Activated CD8-positive, alpha-beta memory T cell treated with anti-CD3 and anti-CD28 coated beads for 24 hours (primary cell): ENCODE measurements at regions not wholly inside any gene's neighbourhood (a gene's known extent, or its start where the extent isn't known, plus 50 kb on each side); places are given as distances from the start of the nearest gene placed in this dataset.

Experiments used
- DNase-seq: peaks from one replicate; pipeline ENCODE4 v3.0.0-alpha.2; 2020

DNA sequence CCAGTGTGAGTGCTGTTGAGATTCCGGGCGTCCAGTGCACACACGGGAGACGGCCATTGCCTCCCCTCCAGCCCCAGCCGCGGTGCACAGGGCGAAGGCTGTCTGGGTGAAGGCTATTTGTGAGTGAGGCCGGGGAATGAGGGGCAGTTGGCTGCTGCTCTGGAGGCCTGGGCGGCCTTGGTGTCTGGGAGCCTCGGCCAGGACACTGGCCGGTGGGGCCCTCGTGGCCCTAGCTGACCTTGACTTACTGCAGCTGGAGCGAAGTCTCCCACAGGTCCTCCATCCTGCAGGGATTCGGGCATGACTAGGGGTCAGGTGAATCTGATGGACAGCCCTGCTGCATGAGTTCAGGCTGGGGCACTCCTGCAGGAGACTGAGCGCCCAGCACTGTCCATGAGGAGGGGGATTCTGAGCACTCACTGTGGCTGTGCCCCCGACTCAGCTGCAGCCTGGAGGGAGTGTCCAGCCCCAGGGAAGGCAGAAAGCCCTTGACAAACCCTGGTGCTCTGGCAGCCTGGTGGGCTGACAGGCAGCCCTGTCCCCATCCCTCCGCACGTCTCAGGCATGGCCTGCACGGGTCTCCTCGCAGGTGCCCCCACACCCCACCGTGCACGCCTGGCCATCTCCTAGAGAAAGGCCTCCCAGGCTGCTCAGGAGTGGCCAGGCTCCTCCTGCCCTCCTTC lies 52.7 kb upstream of the FAM20C start:
- no peak for DNase-seq

DNA sequence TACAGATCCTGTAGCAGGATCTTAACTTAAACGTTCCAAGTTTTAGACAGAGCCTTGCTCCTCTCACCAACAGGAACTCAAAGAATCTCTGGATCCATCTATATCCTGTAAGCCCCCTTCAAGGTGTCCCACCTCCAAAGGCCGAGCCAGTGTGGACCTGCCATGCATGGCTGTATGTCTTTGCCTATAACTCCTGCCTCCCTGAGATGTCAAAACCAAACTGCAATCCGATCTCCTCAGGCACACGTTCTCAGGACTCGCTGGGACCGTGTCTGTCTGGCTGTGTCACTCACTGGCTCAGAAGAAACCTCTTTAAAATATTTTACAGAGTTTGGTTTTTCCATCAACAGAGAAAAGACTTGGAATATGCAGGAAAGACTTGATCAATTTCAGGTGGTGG lies 51.4 kb upstream of the FAM20C start:
- no peak for DNase-seq

DNA sequence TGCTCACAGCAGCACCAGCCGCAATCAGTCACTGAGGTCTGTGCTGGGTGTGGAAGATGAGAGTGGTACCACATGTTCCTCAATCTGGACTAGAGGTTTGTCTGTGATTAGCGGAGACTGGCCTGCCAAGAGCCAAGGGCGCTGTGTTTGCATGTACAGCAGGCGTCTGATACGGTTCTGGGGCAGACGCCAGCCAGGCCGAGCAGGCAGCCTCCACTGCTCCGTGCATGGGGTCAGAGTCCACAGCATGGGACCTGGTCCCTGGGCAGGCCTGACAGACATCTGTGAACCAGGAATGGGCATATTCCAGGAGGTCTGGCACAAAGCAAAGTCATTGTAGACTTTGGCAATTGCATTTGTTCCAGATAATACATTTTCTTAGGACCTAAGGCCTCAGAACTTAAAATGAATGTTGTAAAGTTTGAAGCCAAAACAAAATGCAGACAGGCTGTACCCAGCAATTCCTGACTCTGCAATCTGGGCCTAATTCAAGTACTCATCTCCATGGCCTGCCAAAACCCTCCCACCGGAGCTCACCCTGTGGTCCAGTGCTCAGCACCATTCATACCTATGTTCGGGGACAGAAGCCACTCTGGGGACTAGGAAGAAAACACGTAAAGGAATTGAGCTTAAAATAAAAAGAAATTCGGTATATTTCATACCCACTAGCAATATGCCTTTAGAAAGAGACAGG lies 50.0 kb upstream of the FAM20C start:
- DNase-seq, result no peak
